Stimulated activated CD4-positive, alpha-beta T cell treated with anti-CD3 and anti-CD28 coated beads, Interleukin-1b, Interleukin-23, amount 100 ng/mL, for 4 hours (primary cell): ENCODE measurements at regions not wholly inside any gene's neighbourhood (a gene's known extent, or its start where the extent isn't known, plus 50 kb on each side); places are given as distances from the start of the nearest gene placed in this dataset.
"Not testable (repeated sequence)": the region's sequence is repeated elsewhere in the genome, so short reads cannot be mapped to it uniquely, and the experiment has no call there.

ENCODE experiments used
- DNase-seq, 2 donors: peaks; one replicate each; pipeline ENCODE4 v3.0.0-alpha.2; 2020; ENCODE audit warnings: low read depth in 2 of 2

DNA sequence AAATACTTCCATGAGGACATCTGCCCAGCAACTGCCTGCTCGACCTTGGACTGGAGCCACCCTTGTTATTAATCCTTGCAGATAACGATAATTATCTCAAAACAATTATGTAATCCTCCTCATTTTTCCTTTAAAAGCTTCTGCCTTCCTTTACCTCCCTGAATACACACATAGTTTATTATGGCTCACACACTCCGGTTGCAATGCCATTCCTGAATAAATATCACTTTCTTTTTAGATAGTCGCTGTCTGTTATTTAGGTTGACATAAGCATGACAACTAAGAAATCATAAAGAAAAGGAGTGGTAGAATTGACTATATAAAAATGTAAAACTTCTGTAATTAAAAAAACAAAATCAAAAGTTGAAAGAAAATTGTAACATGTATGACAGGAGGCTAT lies 64.8 kb downstream of the B4GALT7 start:
- not testable (repeated sequence) for DNase-seq

DNA sequence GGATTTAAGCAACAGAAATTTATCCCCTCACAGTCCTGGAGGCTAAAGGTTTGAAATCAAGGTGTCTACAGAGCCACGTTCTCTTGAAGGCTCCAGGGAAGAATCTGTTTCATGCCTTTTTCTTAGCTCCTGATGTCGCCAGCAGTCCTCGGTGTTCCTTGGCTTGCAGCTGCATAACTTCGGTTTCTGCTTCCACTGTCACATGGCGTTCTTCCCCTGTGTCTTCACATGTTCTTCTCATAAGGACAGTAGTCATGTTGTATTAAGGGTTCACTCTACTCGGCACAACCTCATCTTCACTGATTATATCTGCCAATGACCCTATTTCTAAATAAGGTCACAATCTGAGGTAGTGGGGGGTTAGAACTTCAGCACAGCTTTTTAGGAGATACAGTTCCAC lies 65.2 kb downstream of the B4GALT7 start:
- DNase-seq = not testable (repeated sequence)

DNA sequence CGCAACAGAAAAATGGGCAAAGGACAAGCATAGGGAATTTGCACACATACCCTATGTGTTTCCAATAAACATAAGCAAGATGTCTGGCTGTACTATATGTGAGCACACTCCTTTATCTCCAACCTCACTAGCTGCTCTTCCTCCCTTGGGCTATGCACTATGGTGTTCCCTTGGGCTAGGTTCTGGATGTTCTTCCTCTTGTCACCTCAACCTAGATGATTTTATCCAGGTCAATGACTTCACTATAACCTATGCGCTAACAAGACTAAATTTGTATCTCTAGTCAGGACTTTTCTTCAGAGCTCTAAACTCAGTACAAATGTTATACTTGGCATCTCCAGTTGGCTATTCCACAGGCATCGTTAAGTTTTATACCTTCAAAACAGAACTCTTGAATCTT lies 66.0 kb downstream of the B4GALT7 start:
- not testable (repeated sequence) for DNase-seq

DNA sequence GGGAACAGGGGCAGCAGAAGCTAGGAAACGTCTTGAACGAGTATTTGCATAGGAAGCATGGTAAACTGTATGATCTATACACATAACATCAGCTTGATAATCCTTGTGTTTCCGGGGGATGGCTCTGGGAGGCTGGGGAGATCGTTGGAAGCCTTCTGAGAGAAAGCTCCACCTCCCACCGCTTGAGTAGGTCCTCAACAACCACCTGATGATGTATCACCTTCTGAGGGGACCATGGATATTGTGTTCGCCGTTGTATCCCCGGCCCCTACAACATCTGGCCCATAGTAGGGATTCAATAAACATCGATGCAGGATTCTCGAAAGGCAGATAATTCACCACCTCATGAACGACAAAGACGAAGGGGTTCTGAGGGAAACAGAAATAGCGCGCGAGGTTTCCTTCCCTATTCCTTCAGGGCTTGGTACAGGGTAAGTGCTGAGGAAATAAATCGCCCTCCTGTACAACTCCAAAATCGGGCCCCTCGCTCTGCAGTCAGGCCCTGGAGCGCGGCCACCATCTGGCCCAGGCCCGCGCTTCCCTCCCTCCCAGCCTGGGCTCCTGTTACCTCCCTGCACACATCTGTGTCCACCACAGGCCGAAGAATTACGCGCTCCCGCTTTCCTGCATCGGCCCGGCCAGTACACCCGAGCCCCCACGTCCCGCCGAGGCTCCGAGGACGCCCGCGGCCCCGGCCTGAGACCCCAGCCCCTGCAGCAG lies 71.3 kb downstream of the B4GALT7 start:
- DNase-seq = not testable (repeated sequence)

DNA sequence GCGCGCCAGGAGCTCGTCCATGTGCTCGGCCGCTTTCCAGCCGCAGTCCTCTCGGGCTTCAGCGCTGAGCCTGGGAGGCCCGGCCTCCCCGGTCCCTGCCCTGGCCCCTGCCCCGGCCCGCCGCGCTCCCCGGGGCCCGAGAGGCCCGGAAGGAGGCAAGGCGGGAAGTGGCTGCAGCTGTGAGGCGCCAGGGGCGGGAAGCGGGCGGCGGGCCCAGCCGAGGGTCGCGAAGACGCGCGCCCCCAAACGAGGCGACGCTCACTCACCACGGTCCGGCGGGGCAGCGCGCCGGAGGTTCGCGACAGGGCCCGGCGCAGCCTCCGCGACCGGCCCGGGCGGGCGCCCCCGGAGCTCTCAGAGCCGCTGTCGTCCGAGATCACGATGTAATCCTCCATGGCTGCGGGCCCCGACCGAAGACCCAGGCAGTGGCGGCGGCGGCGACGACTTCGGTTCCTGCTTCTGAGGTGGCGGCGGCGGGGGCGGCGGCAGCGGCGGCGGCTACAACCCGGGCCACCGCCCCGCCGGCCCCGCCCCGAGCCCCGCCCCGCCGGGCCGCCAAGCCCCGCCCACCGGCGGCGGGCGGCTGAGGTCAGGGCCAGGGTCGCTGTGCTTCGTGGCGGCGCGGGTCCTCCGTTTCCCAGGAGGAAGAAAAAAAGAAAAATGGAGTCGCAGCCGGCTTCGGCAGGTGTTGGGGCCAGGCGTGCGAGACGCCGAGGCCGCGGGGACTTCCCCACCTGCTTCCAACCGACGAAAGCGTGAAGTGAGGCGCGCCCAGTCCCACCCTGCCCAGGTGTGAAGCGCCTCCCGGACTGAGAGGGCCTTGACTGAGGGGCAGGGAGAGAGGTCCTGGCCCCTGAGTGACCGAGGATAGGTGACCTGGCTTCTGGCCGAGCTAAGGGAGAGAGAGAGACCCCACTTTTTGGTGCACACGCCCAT lies 72.1 kb downstream of the B4GALT7 start:
- peak; percentile 66 to 78 for DNase-seq
